ENCODE measurements at regions not wholly inside any gene's neighbourhood (a gene's known extent, or its start where the extent isn't known, plus 50 kb on each side); places are given as distances from the start of the nearest gene placed in this dataset.

DNA sequence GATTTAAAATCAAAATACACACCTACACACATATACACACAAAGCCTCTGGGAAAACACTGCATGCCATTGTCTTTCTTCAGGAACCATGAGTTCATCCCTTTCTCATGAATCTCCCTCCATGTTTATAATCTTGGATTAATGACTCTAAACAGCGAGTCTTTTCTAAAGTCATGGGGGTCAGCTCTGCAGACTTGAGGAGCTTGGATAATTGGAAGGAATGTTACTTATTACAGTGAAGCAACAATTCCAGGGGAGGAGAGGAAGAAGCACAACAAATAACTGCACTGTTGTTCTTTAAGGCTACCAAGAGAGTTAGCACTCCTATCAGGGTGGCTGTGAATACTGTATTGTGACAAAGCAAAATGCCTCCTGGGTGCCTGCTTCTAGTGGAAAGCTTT lies 444.7 kb downstream of the ANXA1 start:
- TF ChIP-seq, protein P1, sequence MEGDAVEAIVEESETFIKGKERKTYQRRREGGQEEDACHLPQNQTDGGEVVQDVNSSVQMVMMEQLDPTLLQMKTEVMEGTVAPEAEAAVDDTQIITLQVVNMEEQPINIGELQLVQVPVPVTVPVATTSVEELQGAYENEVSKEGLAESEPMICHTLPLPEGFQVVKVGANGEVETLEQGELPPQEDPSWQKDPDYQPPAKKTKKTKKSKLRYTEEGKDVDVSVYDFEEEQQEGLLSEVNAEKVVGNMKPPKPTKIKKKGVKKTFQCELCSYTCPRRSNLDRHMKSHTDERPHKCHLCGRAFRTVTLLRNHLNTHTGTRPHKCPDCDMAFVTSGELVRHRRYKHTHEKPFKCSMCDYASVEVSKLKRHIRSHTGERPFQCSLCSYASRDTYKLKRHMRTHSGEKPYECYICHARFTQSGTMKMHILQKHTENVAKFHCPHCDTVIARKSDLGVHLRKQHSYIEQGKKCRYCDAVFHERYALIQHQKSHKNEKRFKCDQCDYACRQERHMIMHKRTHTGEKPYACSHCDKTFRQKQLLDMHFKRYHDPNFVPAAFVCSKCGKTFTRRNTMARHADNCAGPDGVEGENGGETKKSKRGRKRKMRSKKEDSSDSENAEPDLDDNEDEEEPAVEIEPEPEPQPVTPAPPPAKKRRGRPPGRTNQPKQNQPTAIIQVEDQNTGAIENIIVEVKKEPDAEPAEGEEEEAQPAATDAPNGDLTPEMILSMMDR (IDR thresholded peaks at IDR 0.05): no peak
- TF ChIP-seq POLR2A (IDR thresholded peaks at IDR 0.05): no peak

Data from heart left ventricle (tissue), 13 donors.